Bone marrow (tissue), 2 donors: ENCODE measurements at regions not wholly inside any gene's neighbourhood (a gene's known extent, or its start where the extent isn't known, plus 50 kb on each side); places are given as distances from the start of the nearest gene placed in this dataset.

Experiments
- DNase-seq, 2 donors: peaks; one replicate each; lab custom pipeline; 2025; lab: John Stamatoyannopoulos, UW

DNA sequence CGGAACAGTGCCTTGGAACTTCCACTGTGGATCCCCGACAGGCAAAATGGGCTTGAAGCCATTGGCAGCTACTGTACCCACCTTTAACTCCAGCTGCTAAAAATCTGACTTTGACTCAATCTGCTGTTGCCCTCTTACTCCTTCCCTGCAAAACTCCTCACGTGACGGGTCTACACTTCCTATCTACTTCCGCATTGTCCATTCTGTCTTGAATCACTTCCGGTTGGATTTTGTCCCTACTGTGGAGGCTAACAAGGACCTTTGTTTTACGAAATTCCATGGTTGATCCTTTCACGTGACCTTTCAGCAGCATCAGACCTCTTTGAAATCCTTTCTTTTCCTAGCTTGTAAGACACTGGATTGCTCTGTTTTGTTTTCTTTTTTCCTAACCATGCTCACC lies 268.4 kb downstream of the PRDM2 start:
- no peak for DNase-seq

DNA sequence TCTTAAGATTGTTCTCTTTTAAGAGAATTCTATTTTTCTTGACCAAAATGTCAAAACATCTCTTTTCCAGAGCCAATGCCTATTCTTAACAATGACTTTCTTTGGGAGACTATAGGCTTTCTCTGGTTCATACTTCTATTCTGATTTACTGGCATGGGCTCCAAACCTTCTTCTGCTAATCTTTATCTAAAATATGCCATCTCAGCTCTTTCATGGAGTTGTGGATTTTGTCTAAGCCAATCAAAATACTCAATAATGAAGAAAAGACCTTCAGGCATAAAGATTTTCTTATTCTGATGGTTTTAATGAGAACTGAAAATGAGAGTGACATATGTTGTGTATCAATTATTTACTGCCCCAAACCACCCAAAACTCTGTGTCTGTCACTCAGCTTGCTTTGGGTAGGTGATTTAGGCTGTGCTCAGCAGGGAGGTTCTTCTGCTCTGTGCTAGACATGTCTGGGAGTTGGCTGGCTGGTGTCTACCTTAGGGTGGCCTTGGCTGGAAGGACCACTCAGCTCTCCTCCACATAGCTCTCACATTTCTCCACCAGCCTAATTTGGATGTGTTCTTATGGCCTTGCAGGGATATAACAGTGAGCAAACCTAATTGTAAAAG lies 270.8 kb downstream of the PRDM2 start:
- no peak for DNase-seq

DNA sequence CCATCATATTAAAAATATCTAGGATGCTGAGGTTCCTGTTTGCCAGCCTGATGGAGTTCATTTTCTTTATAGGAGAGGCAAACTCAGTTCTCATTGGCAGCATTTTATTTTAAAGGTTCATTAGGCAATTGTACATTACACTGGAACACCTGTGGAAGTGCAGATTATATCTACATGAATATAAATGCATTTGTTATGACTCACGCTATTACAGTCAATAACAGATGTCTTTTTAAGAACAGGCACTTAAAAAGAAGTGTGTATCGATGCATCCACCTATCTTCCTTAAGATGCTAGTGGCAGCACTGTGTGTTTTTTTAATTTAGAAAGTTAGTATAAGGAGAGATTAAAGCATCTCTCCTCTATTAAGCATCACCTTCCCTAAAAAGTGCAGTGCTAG lies 276.5 kb downstream of the PRDM2 start:
- no peak for DNase-seq

DNA sequence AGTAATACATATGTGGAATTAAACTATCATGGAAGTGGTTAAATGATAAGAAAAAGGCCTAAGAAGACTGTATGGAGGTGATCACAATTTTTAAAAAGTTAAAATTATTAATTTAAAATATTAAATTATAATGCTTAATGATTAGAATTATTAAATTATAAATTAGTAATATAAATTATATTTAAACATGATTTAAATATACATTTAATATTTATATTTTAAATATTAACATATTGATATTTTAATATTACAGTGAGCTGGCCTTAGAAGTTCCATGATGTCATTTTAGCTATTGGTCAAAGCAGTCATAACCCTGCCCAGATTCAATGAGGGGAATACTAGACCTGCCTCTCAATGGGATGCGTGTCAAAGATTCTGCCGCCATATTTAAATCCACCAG lies 281.2 kb downstream of the PRDM2 start:
- no peak for DNase-seq

DNA sequence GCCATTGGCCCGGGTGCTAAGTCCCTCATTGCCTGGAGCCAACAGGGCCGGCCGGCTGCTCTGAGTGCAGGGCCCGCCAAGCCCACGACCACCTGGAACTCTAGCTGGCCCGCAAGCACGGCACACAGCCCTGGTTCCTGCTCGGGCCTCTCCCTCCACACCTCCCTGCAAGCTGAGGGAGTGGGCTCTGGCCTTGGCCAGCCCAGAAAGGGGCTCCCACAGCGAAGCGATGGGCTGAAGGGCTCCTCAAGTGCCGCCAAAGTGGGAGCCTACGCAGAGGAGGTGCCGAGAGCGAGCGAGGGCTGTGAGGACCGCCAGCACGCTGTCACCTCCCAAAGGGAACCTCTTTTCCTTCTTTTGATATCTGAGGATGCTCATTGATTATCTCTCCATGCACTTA lies 283.4 kb downstream of the PRDM2 start:
- no peak for DNase-seq

DNA sequence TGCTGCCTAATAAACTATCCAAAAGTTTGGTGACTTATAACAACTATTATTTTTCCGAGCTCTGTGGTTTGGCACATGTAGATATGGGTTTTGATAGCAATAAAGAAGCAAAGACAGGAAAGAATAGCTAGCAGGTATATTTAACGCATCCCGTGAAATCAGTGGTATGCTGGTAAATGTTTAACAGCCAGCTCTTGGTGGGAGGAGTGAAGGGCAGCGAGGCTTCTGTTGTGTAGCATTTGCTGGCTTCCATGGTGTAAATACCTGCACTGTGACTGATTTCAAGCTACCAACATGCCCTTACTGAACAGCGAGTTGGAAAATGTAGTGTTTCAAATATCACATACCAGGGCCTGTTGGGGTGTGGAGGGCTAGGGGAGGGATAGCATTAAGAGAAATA lies 291.0 kb downstream of the PRDM2 start:
- no peak for DNase-seq

DNA sequence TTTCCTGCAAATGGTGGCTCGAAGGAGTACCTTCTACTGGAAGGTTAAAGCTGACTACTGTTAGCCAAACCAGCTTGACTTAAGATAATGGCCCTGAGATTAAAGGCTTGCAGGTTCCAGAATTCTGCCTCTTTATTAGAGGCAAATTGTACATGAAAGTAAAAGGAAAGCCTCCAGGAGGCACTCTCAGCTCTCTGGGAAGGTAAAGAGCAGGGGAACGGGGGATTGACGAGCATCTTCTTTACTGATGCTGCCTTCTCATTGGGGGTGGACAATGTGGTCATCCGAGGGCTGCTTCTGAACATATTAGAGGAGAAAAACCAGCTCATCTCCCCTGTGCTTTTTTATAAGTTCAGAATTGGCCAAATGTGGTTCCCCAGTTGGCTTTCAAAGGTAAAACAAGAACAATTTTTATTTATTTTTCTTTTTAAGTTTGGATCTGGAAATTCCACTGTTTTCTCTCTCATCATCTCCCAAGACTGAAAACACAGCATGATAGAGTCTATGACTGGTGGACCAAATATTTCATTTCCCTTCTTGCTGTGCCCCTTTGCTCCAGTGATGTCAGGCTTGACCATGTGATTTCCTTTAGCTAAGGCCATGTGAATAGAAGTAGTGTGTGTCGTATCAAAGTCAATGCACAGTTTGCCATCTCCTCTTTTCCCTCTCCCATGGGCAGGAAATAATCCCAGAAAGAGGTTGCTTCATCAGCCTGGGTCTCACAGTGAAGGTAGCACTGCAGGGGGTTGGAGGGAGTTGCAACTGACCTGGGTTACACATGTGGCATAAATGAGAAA lies 292.7 kb downstream of the PRDM2 start:
- no peak for DNase-seq

DNA sequence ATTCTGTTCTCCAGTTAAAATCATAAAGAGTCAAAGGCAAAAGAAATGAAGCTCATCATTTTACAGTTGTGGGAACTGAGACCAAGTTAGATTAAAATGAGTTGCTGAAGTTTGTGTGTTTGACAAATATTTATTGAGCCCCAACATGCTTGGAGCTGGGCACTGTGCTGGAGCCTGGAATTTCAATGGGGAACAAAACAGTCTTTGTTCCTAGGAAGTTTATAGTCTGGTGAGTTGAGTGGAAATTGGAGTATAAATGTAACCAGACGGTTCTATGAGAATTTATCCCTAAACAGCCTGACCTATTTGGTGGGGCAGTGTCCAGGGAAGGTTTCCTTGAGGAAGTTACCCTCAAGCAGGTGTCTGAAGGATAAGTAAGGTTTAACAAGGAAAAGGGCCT lies 294.4 kb downstream of the PRDM2 start:
- DNase-seq, result no peak

DNA sequence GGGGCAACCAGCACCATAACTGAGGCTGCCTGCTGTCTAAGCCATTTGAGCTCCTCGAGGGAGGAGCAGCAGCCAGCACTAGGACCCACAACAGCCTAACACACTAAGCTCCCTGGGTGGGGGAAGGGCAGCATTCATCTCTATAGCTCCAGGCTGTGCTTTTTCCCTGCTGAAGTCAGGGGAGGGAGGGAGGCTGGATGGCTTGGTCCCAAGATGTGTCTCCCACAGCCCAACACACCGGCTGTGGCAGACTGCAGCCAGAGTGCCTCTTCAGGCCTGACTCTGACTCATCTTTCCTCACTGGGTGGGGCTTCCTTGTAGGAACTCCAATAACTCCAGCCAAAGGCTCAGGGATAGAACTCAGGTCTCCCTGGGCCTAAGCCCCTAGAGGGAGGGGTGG lies 296.3 kb downstream of the PRDM2 start:
- DNase-seq, result no peak

DNA sequence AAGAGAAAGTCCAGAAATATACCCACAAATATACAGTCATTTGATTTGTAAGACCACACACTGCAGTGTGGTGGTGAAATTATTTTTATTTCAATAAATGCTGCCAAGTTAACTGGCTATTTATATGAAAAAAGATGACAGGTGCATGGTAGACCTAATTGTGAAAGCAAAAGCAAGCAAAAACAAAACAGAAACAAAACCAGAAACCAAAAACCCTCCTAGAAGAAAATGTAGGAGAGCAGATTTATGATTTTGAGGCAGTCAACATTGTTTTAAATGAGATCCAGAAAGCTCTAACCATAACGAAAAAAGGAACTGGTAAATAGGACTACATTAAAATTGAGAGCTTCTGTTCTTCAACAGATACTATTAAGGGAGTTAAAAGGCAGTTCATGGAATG lies 303.6 kb downstream of the PRDM2 start:
- no peak for DNase-seq

DNA sequence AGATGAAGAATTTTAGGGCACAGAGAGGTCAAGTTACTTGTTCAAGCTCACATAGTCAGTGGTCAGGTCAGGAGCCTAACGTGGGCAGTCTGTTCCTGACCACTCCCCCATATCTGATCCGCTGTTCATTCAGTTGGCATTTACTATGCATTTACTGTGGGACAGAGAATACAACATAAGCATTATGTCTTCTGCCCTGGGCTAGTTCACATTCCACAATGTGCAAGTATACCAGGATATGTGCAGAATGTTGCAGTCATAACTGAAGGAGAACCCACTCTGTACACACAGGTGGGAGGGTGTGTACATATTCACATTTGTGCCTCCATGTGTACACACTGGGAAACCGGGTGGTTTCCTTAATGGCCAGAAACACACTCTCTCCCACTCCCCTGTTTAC lies 309.6 kb downstream of the PRDM2 start:
- DNase-seq, result no peak

DNA sequence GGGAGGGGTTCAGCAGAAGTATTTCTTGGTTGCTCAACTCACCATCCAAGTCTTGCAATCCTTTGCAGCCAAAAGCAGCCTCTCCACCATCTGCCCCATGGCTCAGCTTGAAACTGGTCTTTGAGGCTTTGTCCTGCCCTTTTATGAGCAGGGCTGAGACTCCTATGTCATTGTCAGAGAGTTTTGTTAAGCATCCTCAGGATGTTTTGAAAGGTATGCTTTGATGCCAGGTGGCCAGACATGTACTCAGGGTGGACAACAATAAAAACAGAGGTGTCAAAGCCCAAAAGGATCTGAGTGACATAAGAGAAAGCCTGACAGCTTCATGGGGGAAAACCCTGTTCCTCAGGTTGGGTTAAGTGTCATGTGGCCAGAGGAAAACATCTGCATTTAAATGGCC lies 310.5 kb downstream of the PRDM2 start:
- DNase-seq, result no peak

DNA sequence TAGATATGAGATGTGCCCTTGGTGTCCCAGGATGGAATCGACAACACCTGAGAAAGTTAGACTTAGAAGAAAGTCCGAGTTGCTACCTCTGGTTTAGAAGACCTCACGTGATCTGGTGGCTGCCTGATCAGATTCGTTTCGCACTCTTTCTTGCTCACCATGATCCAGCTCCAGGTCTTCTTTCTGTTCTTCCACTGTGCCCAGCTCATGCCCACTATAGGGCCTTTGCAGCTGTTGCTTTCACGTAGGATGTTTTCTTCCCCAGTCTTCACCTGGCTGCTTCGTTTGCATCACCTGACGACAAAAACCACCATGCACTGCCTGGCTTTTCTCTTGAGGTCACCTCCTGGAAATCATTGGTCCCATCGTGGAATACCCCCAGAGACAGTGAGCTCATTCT lies 311.1 kb downstream of the PRDM2 start:
- DNase-seq, result no peak

DNA sequence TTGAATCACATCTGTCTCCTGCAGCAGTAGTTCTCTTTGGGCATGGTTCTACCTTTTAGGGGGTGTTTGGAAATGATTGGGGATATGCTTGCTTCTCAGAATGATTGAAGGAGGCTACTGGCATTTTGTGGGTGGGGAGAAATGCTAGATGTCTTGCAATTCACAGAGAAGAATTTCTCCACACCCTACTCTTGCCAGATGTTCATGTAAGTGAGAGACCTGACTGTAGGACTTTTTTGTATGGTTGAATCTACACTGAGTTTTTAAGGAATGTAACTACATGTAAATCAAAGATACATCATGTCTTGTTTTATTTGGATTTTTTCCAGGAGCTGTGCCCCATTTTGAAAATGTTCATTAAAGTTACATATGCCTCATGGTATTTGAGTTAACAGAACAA lies 311.9 kb downstream of the PRDM2 start:
- no peak for DNase-seq

DNA sequence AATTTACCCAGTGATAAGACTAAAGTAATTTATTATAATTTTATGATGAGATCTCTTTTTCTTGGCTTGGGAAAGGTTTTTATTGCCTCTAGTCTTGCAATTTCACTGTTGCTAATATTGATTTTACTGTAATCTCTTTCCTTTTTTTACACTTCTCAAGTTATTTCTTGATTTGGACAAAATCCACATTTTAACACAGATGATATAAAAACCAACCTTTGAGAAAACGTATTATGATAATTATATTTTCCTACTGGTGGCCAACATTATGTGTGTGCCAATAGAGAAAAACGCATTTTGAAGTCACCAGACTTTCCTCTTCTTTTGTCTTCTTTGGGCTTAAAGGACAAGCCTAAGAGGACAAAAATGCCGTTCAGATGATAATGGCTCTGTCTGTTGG lies 314.9 kb downstream of the PRDM2 start:
- DNase-seq, result no peak

DNA sequence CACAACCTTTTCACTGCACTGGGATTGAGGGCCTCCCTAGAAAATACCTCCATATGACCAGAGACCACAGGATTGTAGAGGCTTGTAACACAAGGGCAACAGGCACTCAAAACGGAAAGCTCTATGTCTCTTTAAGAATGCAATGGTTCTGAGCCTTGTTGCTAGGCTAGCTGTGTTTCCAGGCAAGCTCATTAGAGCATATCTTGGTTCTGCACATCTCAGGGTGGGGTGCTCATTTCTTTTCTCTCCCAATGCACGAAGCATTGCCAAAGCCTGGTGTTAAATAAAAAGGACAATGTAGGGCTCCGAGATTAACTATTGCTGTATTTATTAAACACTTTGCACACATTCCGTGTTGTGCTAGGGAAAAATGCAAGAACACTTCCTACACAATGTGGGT lies 315.9 kb downstream of the PRDM2 start:
- DNase-seq, result no peak

DNA sequence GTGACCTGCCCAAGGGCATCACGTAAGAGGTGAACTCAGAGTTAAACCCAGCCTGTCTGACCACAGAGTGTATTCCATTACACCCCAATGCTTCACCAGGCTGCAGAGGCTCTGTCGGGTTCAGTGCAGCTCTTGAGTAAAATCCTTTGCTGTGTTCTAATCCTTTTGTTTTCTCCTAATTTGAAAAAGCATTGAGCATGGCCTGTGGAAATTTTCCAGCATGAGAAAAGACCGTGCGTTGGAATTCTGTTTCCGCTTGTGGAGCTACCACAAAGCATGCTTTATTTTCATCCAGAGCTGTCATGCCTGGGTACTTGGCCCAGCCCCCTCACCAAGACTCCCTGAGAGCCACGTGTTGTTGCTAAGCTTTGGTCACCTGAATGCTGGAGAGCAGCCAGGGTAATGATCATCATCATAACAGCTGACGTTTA lies 317.6 kb downstream of the PRDM2 start:
- no peak for DNase-seq

DNA sequence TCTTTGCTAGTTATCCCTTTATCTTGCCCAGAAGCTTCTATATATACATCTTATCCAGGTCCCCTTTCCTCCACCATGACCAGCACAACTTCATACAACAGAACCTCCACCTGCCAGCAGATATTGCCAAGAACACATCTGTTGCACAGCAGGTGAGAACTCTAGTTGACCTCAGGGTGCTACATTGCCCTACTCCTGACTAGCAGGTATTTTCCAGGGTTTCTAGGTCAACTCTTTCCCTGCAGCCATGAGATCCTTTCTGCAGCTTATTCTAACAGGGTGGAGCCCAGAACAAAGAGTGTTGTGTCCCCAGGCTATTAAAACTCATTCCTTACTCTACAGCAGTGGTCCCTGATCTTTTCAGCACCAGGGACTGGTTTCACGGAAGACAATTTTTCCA lies 319.5 kb downstream of the PRDM2 start:
- no peak for DNase-seq

DNA sequence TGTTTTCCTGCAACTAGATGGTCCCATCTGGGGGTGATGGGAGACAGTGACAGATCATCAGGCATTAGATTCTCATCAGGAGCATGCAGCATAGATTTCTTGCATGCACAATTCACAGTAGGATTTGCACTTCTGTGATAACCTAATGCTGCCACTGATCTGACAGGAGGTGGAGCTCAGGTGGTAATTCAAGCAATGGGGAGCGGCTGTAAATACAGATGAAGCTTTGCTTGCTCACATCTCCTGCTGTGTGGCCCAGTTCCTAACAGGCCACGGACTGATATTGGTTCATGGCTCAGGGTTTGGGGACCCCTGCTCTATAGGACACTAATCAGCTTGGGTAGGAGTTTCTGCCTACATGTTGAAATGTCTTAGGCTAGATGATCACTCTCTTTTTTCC lies 320.0 kb downstream of the PRDM2 start:
- DNase-seq, result no peak

DNA sequence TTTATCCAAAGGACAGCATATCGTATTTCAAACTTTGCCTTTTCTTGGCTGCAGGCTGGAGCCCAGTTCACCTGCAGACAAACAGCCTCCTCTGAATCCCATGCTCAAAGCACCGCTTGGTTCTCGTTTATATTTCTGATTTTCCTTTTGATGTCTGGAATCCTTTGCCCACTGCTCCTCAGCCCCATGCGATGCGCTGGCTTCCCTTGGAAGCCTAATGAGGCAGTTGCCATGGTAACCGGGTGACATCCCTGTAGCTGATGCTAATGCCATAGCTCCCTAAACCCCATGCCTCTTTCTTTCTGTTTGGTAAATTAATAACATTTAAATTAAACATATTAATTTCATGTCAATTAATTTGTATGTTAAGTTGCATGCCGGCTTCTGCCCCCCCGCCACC lies 327.1 kb downstream of the PRDM2 start:
- DNase-seq, result no peak

DNA sequence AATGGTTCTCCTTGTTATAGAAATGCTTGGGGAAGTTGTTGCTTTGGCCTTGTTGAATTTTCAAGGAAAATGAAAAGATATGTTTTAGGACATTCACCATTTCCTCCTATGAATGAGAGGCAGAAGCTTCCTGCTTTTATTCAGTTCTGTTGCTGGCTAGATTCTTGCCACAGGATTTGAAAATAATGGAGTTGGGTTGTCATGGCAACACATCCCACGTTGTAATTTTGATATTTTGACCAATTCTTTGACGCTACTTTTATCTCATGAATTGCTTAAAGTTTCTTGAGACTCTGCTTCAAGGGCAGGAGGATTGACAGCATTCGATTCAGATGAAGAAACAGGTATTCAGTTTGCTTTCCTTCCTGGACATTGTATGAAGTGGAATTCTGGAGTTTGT lies 331.5 kb downstream of the PRDM2 start:
- no peak for DNase-seq

DNA sequence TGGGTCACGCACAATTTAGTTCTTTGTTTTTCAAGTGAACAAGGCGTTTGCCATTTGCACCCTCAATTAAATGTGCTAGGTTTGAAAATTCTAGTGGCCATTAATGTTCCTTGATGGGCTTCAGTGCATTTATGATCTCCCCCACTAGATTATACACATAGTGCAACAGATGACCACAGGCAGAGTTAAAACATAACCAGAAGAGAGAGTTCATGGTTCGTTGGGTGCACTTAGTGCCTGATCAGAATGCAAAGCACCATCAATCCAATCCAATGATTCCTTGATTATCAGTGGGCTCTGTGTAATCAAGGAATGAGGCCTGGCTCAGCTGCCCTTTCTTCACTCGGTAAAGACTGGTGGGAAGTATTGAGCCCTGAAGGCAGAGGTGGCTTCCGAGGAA lies 334.5 kb downstream of the PRDM2 start:
- no peak for DNase-seq

DNA sequence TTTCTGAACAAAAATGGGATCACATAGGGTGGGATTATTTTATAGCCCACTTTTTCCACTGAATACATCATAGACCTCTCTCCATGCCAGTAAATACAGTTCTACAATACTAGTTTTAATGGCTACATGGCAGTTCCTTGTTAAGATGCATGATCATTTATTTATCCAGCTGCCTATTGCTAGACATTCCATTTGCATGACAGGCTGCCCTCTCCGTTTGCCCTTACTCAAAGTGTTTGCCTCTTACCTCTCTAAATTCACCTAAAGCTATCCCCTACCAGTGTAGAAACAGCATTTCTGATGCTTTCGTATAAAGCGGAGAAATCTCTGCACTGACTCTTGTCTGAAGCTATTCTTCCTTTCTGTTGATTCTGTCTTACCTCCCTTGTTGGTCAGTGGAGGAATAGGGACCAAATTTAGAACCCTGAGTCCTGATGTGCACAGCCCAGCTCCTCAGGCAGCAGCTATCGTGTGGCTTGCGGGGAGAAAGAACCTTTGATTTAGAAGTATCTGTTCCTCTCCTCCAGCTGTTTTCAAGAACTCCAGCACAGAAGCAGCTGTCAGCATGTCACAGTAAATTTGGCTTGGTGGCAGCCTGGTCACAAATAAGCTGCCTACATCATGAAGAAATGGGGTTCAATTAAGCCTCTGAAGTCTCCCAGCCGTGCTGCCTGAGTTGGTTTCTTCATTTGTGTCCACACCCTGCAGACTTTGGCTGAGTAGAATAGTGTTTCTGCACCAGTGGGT lies 337.3 kb downstream of the PRDM2 start:
- no peak for DNase-seq
